ENCODE measurements at regions not wholly inside any gene's neighbourhood (a gene's known extent, or its start where the extent isn't known, plus 50 kb on each side); places are given as distances from the start of the nearest gene placed in this dataset.

GRCh38 chr20:4571759-4572531 lies 114.3 kb upstream of the PRNP start:
- DNase-seq (ENCODE audit: insufficient read length, low spot score) (no peak), FAIRE-seq (no peak)
- no peak for TF ChIP-seq CTCF (IDR thresholded peaks at IDR 0.05; ENCODE audit: insufficient read depth, missing control alignments)

GRCh38 chr20:4569865-4570264 lies 116.4 kb upstream of the PRNP start:
- DNase-seq (ENCODE audit: insufficient read length, low spot score) (no peak), FAIRE-seq (no peak)
- TF ChIP-seq CTCF (IDR thresholded peaks at IDR 0.05; ENCODE audit: insufficient read depth, missing control alignments) = no peak

GRCh38 chr20:4569092-4569491 lies 117.2 kb upstream of the PRNP start:
- DNase-seq (ENCODE audit: insufficient read length, low spot score) = no peak
- peak; percentile 2 for TF ChIP-seq CTCF (IDR thresholded peaks at IDR 0.05; ENCODE audit: insufficient read depth, missing control alignments)
- no peak for FAIRE-seq

- DNase-seq (ENCODE audit: insufficient read length, low spot score) (no peak), FAIRE-seq (no peak)
- no peak for TF ChIP-seq CTCF (IDR thresholded peaks at IDR 0.05; ENCODE audit: insufficient read depth, missing control alignments)
Measured at GRCh38 chr20:4568361-4568959, 117.8 kb upstream of the PRNP start.

- FAIRE-seq (no peak), DNase-seq (ENCODE audit: insufficient read length, low spot score) (no peak)
- no peak for TF ChIP-seq CTCF (IDR thresholded peaks at IDR 0.05; ENCODE audit: insufficient read depth, missing control alignments)
Measured at GRCh38 chr20:4567170-4567569, 119.1 kb upstream of the PRNP start.

GRCh38 chr20:4563534-4563933 lies 122.7 kb upstream of the PRNP start:
- TF ChIP-seq CTCF (IDR thresholded peaks at IDR 0.05; ENCODE audit: insufficient read depth, missing control alignments) = no peak
- DNase-seq (ENCODE audit: insufficient read length, low spot score) (no peak), FAIRE-seq (no peak)

- FAIRE-seq (no peak), DNase-seq (ENCODE audit: insufficient read length, low spot score) (no peak)
- TF ChIP-seq CTCF (IDR thresholded peaks at IDR 0.05; ENCODE audit: insufficient read depth, missing control alignments) = no peak
Measured at GRCh38 chr20:4563031-4563430, 123.2 kb upstream of the PRNP start.
